Sigmoid colon (tissue), 4 donors: ENCODE measurements at regions not wholly inside any gene's neighbourhood (a gene's known extent, or its start where the extent isn't known, plus 50 kb on each side); places are given as distances from the start of the nearest gene placed in this dataset.

ENCODE experiments used
- POLR2A ChIP-seq, 2 donors: fragments of 450-650 bp; IDR thresholded peaks; one replicate each; pipeline ENCODE4 v1.6.1; 2016; ENCODE audit warnings: antibody characterized with exemption in 2 of 2, mild to moderate bottlenecking in 2 of 2, moderate library complexity in 2 of 2
- POLR2AphosphoS5 ChIP-seq, 4 donors: sonication (generic); formaldehyde crosslinking; IDR thresholded peaks; one replicate each; pipeline ENCODE4 v1.6.1; 2017; ENCODE audit warnings: antibody characterized with exemption in 4 of 4
- TF ChIP-seq, protein P1 (sequence below), 4 experiments: fragments of 450-650 bp in 3 of 4; fragments of 200-600 bp in 1 of 4; IDR thresholded peaks; one replicate each; pipeline ENCODE4 v1.5.1; 2016 to 2019; ENCODE audit warnings: antibody characterized with exemption in 4 of 4, mild to moderate bottlenecking in 3 of 4, moderate library complexity in 2 of 4

DNA sequence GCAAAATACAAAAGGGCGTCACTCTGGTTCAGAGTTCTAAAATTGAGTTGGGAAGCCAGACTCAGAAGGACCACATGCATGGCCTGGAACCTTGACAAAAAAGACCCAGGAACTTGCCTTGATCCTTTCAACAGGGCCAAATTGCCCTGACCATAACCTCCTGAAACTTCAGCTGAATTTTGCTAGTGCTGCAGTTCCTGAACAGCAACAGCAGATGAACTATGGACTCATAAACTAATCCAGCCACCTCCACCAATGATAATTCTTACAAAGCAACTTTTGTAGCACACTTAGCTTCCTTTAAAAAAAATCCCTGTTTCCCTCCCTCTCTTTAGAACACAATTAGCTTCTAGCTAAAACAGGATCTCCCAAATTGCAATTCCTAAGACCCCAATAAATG is 155.9 kb downstream of the MAT2B start:
- TF ChIP-seq POLR2A (IDR thresholded peaks at IDR 0.05) (no peak), POLR2AphosphoS5 (IDR thresholded peaks at IDR 0.05) (no peak)
- TF ChIP-seq, protein P1, sequence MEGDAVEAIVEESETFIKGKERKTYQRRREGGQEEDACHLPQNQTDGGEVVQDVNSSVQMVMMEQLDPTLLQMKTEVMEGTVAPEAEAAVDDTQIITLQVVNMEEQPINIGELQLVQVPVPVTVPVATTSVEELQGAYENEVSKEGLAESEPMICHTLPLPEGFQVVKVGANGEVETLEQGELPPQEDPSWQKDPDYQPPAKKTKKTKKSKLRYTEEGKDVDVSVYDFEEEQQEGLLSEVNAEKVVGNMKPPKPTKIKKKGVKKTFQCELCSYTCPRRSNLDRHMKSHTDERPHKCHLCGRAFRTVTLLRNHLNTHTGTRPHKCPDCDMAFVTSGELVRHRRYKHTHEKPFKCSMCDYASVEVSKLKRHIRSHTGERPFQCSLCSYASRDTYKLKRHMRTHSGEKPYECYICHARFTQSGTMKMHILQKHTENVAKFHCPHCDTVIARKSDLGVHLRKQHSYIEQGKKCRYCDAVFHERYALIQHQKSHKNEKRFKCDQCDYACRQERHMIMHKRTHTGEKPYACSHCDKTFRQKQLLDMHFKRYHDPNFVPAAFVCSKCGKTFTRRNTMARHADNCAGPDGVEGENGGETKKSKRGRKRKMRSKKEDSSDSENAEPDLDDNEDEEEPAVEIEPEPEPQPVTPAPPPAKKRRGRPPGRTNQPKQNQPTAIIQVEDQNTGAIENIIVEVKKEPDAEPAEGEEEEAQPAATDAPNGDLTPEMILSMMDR (IDR thresholded peaks at IDR 0.05) = no peak
